Heart left ventricle (tissue), 13 donors: ENCODE measurements at regions not wholly inside any gene's neighbourhood (a gene's known extent, or its start where the extent isn't known, plus 50 kb on each side); places are given as distances from the start of the nearest gene placed in this dataset.

Source experiments
- CTCF ChIP-seq, 12 donors: fragments of 200-600 bp; sonication (generic) in 4 of 12; IDR thresholded peaks; one replicate each; pipeline versions ENCODE4 v1.5.0 to v1.8.0; 2018 to 2022; ENCODE audit warnings: antibody characterized with exemption in 12 of 12, mild to moderate bottlenecking in 5 of 12
- POLR2A ChIP-seq, 2 donors: fragments of 450-650 bp; IDR thresholded peaks; one replicate each; pipeline ENCODE4 v1.6.1; 2017; ENCODE audit warnings: antibody characterized with exemption in 2 of 2, mild to moderate bottlenecking in 2 of 2, moderate library complexity in 2 of 2
- donor health status: ischemic (EF 13 %, LVEDD 7.1; RV severe dilation, severe dysfunction).
- donor health status: DM: no; HTN: yes; CAD: no.
- donor health status: DM: no; HTN: no; CAD: no.
- donor health status: ischemic (EF 25% LVEDD 6.9; RV normal size, moderate dysfunction).
- donor health status: ischemic (EF 25% LVEDD 5.7; RV mildly dilated, moderate dysfunction).
- donor health status: ischemic (EF 35%, LVEDD 5.7; RV mildly dilated, moderate dysfunction).
- donor health status: nonischemic (EF 11% LVEDD 7.7; RV severe dilation, severe dysfunction).
- donor health status: DM: yes; HTN: yes; CAD: no.
- donor health status: PGD.
- donor health status: ischemic (EF 29% LVEDD 5.4; RV normal size, mild dysfunction).
- donor health status: nonischemic (EF 23%, LVEDD 6.1; RV moderate dilation, normal function).

GRCh38 chr10:118977022-118977599, 52.4 kb upstream of the NANOS1 start:
- TF ChIP-seq CTCF (IDR thresholded peaks at IDR 0.05) (no peak), POLR2A (IDR thresholded peaks at IDR 0.05) (no peak)
